Lower lobe of right lung (tissue), 2 donors: ENCODE measurements at regions not wholly inside any gene's neighbourhood (a gene's known extent, or its start where the extent isn't known, plus 50 kb on each side); places are given as distances from the start of the nearest gene placed in this dataset.

Source experiments
- ATAC-seq, 2 donors: fragments of 200-7000 bp; cut with Tn5 transposase; one replicate each; pipeline ENCODE4 v1.9.1; 2020 to 2022; ENCODE audit warnings: mild to moderate bottlenecking in 2 of 2, moderate library complexity in 2 of 2
- DNase-seq: peaks from one replicate; pipeline ENCODE4 v3.0.0-alpha.2; 2020
- H3K27ac ChIP-seq: fragments of 200-600 bp; one replicate; pipeline ENCODE4 v1.8.0; 2022
- H3K27me3 ChIP-seq: fragments of 200-600 bp; one replicate; pipeline ENCODE4 v1.8.0; 2022; ENCODE audit warnings: low read depth
- H3K36me3 ChIP-seq: fragments of 200-600 bp; one replicate; pipeline ENCODE4 v1.8.0; 2022; ENCODE audit warnings: mild to moderate bottlenecking
- H3K4me1 ChIP-seq: fragments of 200-600 bp; one replicate; pipeline ENCODE4 v1.8.0; 2022
- H3K4me3 ChIP-seq: fragments of 200-600 bp; one replicate; pipeline ENCODE4 v1.8.0; 2022; ENCODE audit warnings: mild to moderate bottlenecking
- H3K9me3 ChIP-seq: fragments of 200-600 bp; one replicate; pipeline ENCODE4 v1.8.0; 2022
- intact Hi-C: fragments of 100-400 bp; cut with DNase I; formaldehyde crosslinking; loops from one replicate; pipeline ENCODE4 v1.11.0; 2022
- TF ChIP-seq, protein P1 (sequence below): fragments of 200-600 bp; IDR thresholded peaks from one replicate; pipeline ENCODE4 v1.8.0; 2022; ENCODE audit warnings: antibody characterized with exemption, mild to moderate bottlenecking
- donor health status: DM: no; HTN: yes; CAD: no; lungs with severe emphysema.

DNA sequence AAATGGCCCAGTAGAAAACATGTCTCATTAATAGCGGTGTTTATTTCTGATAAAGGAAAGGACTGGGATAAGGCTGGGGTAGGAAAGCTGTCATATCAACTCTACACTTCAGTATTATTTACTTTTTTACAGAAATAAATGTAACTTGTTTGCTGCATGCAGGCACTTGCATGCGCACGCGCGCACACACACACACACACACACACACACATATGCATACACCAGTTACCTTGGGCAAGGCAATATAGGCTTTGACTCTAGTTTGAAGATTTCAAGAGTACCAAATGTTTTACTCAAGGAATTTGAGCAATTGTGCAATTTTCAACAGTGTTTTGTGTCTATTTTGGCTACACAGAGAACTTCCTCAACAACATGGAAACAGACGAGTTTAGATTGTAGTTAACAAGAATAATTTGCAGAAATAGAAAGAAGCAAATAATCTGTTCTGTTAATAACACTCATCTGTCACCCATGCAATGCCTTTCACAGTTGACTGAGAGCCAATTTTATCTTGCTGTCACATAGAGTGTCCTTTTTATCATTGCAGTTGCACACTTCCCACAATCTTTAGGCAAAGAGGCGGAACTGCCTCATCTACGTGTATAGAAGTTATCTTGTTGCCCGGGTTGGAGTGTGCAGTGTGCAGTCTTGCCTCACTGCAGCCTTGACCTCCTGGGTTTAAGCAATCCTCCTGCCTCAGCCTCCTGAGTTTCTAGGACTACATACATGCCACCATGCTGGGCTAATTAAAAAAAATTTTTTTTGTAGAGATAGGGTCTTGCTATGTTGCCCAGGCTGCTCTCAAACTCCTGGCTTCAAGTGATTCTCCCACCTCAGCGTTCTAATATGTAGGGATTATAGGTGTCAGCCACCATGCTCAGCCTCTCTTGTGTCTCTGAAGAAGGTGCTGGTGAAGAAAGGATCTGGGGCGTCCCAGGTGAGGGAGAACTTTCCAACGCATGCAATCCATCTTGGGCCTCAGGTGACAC is 64.6 kb upstream of the GPCPD1 start:
- peak overlapping the region; percentile 8 for H3K27ac ChIP-seq
- peak; percentile 66 to 77 for ATAC-seq
- peaks cover 28% of the 10 kb centered on the region for H3K4me1 ChIP-seq
- no peaks in the 10 kb centered on the region for H3K27me3 ChIP-seq
- TF ChIP-seq, protein P1, sequence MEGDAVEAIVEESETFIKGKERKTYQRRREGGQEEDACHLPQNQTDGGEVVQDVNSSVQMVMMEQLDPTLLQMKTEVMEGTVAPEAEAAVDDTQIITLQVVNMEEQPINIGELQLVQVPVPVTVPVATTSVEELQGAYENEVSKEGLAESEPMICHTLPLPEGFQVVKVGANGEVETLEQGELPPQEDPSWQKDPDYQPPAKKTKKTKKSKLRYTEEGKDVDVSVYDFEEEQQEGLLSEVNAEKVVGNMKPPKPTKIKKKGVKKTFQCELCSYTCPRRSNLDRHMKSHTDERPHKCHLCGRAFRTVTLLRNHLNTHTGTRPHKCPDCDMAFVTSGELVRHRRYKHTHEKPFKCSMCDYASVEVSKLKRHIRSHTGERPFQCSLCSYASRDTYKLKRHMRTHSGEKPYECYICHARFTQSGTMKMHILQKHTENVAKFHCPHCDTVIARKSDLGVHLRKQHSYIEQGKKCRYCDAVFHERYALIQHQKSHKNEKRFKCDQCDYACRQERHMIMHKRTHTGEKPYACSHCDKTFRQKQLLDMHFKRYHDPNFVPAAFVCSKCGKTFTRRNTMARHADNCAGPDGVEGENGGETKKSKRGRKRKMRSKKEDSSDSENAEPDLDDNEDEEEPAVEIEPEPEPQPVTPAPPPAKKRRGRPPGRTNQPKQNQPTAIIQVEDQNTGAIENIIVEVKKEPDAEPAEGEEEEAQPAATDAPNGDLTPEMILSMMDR: no peak
- no peaks in the 10 kb centered on the region for H3K36me3 ChIP-seq
- no peaks in the 10 kb centered on the region for H3K9me3 ChIP-seq
- no peak overlapping the region for H3K4me3 ChIP-seq
- peak; percentile 60 for DNase-seq
- intact Hi-C loops: no loop called here

DNA sequence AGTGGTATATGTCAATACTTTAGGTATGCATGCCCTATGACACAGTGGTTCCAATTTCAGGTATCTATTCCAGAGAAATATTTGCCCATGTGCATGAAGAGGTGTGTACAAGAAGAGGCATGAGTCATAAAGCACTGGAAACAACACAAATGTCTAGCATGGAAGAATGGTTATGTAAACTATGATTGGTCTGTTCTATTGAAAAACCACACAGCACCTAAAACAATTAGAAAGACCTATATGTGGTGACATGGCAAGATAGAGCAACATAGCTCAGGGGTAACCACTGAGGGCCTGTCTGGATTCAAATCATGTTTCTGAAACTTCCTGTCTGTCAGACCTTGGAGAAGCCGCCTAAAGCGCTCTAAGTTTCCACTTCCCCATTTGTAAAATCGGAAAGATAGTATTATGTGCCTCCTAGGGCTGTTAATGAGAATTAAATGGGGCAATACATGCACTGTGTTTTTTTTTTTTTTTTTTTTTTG is 63.4 kb upstream of the GPCPD1 start:
- H3K27ac ChIP-seq: no peak overlapping the region
- no peaks in the 10 kb centered on the region for H3K9me3 ChIP-seq
- H3K4me3 ChIP-seq: no peak overlapping the region
- H3K27me3 ChIP-seq: no peaks in the 10 kb centered on the region
- intact Hi-C loops: no loop called here
- ATAC-seq (peak; percentile 71 to 75), DNase-seq (no peak)
- H3K4me1 ChIP-seq: peaks cover 36% of the 10 kb centered on the region
- H3K36me3 ChIP-seq: no peaks in the 10 kb centered on the region
- TF ChIP-seq, protein P1: no peak

DNA sequence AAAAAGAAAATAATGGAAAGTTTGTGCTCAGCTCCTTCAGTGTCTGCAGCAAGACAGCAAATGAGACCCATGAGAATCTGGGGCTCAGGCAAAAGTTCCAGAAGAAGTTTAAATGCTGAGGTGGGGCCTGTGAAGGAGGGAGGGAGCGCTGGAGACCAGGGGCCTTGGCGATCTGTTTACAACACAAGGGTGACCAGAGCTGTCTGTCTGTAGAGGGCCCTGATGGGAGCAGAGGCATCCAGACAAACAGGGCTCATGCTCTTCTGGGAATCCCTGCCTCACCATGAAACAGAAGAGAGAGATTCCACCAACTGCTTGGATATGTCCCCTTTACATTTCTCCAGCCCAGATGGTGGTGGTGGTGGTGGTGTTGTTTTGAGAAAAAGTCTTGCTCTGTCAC is 60.1 kb upstream of the GPCPD1 start:
- H3K27ac ChIP-seq: peak overlapping the region; percentile 26
- H3K36me3 ChIP-seq: no peaks in the 10 kb centered on the region
- H3K4me1 ChIP-seq: peaks cover 32% of the 10 kb centered on the region
- intact Hi-C loops: no loop called here
- no peaks in the 10 kb centered on the region for H3K27me3 ChIP-seq
- DNase-seq (no peak), ATAC-seq (no peak)
- H3K9me3 ChIP-seq: no peaks in the 10 kb centered on the region
- H3K4me3 ChIP-seq: no peak overlapping the region
- TF ChIP-seq, protein P1: no peak

DNA sequence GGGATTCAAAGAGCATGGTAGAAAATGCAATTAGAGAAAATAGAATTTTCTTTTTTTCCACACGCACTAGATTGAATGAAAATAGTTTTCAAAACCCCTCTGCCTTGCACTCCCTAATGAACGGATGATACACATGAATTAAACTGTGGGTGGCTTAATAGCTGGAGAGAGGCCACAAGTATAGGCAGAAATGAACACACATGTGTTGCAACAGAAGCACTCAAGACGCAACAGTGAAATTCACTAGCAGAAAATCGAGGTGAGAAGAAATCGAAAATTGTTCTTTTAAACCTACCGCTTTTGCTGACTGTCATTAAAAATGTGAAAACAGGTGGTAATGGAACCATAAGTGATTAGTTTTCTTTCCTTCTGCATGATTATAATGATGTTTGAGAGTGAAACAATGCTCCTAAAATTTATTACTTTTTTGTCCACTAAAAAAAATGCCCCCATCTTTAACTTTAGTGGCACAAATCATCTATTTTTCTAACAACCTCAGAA is 59.3 kb upstream of the GPCPD1 start:
- no peaks in the 10 kb centered on the region for H3K9me3 ChIP-seq
- no peak overlapping the region for H3K4me3 ChIP-seq
- TF ChIP-seq, protein P1: no peak
- H3K36me3 ChIP-seq: no peaks in the 10 kb centered on the region
- no peak overlapping the region for H3K27ac ChIP-seq
- H3K4me1 ChIP-seq: peaks cover 24% of the 10 kb centered on the region
- no peaks in the 10 kb centered on the region for H3K27me3 ChIP-seq
- DNase-seq (no peak), ATAC-seq (no peak)
- intact Hi-C loops: no loop called here

DNA sequence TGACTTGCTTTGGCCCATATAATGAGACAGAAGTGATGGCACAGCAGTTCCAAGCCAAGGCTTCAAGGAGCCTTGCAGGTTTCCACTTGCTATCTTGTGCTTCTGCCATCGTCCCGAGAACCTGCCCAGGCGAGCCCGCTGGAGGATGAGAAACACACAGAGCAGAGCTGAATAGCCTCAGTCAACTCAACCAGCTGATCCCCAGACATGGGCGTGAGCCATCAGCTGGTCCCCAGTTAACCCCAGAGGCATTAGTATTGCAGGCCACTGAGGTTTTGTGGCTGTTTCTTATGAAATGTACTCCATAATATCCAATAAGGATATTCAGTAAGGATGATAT is 57.7 kb upstream of the GPCPD1 start:
- TF ChIP-seq, protein P1: no peak
- peaks cover 14% of the 10 kb centered on the region for H3K4me1 ChIP-seq
- H3K27ac ChIP-seq: no peak overlapping the region
- no peaks in the 10 kb centered on the region for H3K9me3 ChIP-seq
- H3K36me3 ChIP-seq: no peaks in the 10 kb centered on the region
- H3K27me3 ChIP-seq: no peaks in the 10 kb centered on the region
- no peak overlapping the region for H3K4me3 ChIP-seq
- intact Hi-C loops: no loop called here
- DNase-seq: peak; percentile 59
- ATAC-seq: peak in 1 of 2 donors; percentile 47
